ENCODE measurements at regions not wholly inside any gene's neighbourhood (a gene's known extent, or its start where the extent isn't known, plus 50 kb on each side); places are given as distances from the start of the nearest gene placed in this dataset.

GRCh38 chr6:47134476-47135189, 92.5 kb upstream of the ADGRF1 start:
- Histone ChIP-seq H3K79me2 (ENCODE audit: insufficient read depth, low read length) (no peaks in the 10 kb centered on the region), H3K27ac (ENCODE audit: low read depth, low read length) (no peak overlapping the region), H3K36me3 (ENCODE audit: low read length) (no peaks in the 10 kb centered on the region), H3K27me3 (ENCODE audit: low read length) (no peaks in the 10 kb centered on the region), H3K9me2 (replicated peaks; ENCODE audit: insufficient read depth, low read length) (no peaks in the 10 kb centered on the region), H3F3A (ENCODE audit: insufficient read depth) (no peaks in the 10 kb centered on the region), H3K9me3 (ENCODE audit: insufficient read depth, low read length) (no peaks in the 10 kb centered on the region), H4K20me1 (ENCODE audit: low read depth, low read length) (no peaks in the 10 kb centered on the region), H3K9ac (ENCODE audit: low read length) (no peak overlapping the region), H2AFZ (ENCODE audit: low read depth, low read length, severe bottlenecking) (no peak overlapping the region), H3K4me3 (ENCODE audit: insufficient read depth, low read length, poor library complexity, severe bottlenecking) (no peak overlapping the region), H3K4me2 (ENCODE audit: low read depth, low read length, poor library complexity, severe bottlenecking) (no peak overlapping the region)
- TF ChIP-seq CTCF (IDR thresholded peaks at IDR 0.05; ENCODE audit: insufficient read depth, low read length, poor library complexity, severe bottlenecking) (no peak), EZH2phosphoT487 (conservative IDR thresholded peaks at IDR 0.05; ENCODE audit: low read length) (no peak)

DNA sequence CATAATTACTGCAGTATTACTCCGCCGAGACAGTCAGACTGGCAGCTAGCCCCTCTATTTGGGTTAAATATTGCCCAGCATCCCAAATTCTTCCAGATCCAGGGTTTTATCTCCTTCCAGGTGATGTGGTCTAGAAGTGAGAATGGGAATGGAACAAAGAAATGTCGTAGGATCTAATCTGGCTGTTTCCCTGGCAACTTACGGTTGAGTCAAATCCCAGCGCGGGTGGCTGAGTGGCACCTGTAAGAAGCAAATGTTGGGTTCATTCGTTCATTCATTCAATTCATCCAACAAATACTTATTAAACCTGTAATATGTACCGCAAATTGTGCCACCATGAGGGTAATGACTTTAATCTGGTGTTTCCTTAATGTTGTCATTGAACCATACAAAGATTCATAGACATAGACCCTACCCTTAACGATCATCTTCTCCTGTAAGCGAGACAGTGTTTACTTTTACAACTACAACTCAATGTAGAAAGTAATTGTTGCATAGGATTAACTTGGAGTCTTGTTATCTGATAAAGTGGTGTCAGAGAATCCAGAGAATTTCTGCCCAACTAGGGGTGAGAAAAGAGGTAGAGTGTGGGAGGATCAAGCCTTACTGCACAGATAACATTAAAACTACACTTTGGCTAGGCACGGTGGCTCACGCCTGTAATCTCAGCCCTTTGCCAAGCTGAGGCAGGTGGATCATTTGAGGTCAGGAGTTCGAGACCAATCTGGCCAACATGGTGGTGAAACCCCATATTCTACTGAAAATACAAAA, 91.3 kb upstream of the ADGRF1 start:
- Histone ChIP-seq H3F3A (ENCODE audit: insufficient read depth) (no peaks in the 10 kb centered on the region), H3K9ac (ENCODE audit: low read length) (no peak overlapping the region), H2AFZ (ENCODE audit: low read depth, low read length, severe bottlenecking) (no peak overlapping the region), H3K79me2 (ENCODE audit: insufficient read depth, low read length) (no peaks in the 10 kb centered on the region), H3K36me3 (ENCODE audit: low read length) (no peaks in the 10 kb centered on the region), H3K27ac (ENCODE audit: low read depth, low read length) (no peak overlapping the region), H3K4me3 (ENCODE audit: insufficient read depth, low read length, poor library complexity, severe bottlenecking) (no peak overlapping the region), H4K20me1 (ENCODE audit: low read depth, low read length) (no peaks in the 10 kb centered on the region), H3K9me3 (ENCODE audit: insufficient read depth, low read length) (no peaks in the 10 kb centered on the region), H3K4me2 (ENCODE audit: low read depth, low read length, poor library complexity, severe bottlenecking) (no peak overlapping the region), H3K27me3 (ENCODE audit: low read length) (no peaks in the 10 kb centered on the region), H3K9me2 (replicated peaks; ENCODE audit: insufficient read depth, low read length) (no peaks in the 10 kb centered on the region)
- no peak for TF ChIP-seq CTCF (IDR thresholded peaks at IDR 0.05; ENCODE audit: insufficient read depth, low read length, poor library complexity, severe bottlenecking)
- TF ChIP-seq EZH2phosphoT487 (conservative IDR thresholded peaks at IDR 0.05; ENCODE audit: low read length): no peak

- no peak for TF ChIP-seq EZH2phosphoT487 (conservative IDR thresholded peaks at IDR 0.05; ENCODE audit: low read length)
- TF ChIP-seq CTCF (IDR thresholded peaks at IDR 0.05; ENCODE audit: insufficient read depth, low read length, poor library complexity, severe bottlenecking): no peak
- Histone ChIP-seq H2AFZ (ENCODE audit: low read depth, low read length, severe bottlenecking) (no peak overlapping the region), H3K27ac (ENCODE audit: low read depth, low read length) (no peak overlapping the region)
These were observed 90.6 kb upstream of the ADGRF1 start for GRCh38 chr6:47132724-47133123.

More at GRCh38 chr6:47132724-47133123, 90.6 kb upstream of the ADGRF1 start:
- Histone ChIP-seq H3K36me3 (ENCODE audit: low read length) (no peaks in the 10 kb centered on the region), H3K79me2 (ENCODE audit: insufficient read depth, low read length) (no peaks in the 10 kb centered on the region), H4K20me1 (ENCODE audit: low read depth, low read length) (no peaks in the 10 kb centered on the region), H3K27me3 (ENCODE audit: low read length) (no peaks in the 10 kb centered on the region), H3K9ac (ENCODE audit: low read length) (no peak overlapping the region), H3K4me2 (ENCODE audit: low read depth, low read length, poor library complexity, severe bottlenecking) (no peak overlapping the region), H3F3A (ENCODE audit: insufficient read depth) (no peaks in the 10 kb centered on the region), H3K4me3 (ENCODE audit: insufficient read depth, low read length, poor library complexity, severe bottlenecking) (no peak overlapping the region), H3K9me2 (replicated peaks; ENCODE audit: insufficient read depth, low read length) (no peaks in the 10 kb centered on the region), H3K9me3 (ENCODE audit: insufficient read depth, low read length) (no peaks in the 10 kb centered on the region)
